ENCODE measurements at regions not wholly inside any gene's neighbourhood (a gene's known extent, or its start where the extent isn't known, plus 50 kb on each side); places are given as distances from the start of the nearest gene placed in this dataset.

DNA sequence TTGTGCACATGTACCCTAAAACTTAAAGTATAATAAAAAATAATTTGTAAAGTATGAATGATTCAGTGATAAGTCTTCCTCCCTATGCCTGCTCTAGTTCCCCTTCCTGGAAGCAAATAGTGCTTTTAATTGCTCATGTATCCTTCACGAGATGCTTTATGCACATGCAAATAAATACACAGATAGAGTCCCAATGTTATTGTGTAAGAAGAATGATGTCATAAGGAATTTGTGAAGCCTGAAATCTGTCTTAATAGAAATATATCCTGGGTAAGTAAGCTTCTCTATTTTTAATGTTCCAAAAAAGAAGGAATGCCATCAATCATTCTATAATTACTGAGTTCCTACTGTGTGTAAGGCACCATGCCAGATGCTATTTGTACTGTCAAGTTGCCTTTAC, 157.5 kb upstream of the SLC4A4 start:
- Histone ChIP-seq H3K9me3 (no peaks in the 10 kb centered on the region), H3K36me3 (ENCODE audit: insufficient read depth in 1 of 2, low read depth in 1 of 2) (no peaks in the 10 kb centered on the region), H3K4me3 (no peak overlapping the region), H3K27me3 (ENCODE audit: insufficient read depth in 3 of 3, low read length in 2 of 3) (no peaks in the 10 kb centered on the region), H3K27ac (no peak overlapping the region), H3K4me1 (no peaks in the 10 kb centered on the region)
- ATAC-seq (no peak), DNase-seq (no peak)
- TF ChIP-seq, protein P1, sequence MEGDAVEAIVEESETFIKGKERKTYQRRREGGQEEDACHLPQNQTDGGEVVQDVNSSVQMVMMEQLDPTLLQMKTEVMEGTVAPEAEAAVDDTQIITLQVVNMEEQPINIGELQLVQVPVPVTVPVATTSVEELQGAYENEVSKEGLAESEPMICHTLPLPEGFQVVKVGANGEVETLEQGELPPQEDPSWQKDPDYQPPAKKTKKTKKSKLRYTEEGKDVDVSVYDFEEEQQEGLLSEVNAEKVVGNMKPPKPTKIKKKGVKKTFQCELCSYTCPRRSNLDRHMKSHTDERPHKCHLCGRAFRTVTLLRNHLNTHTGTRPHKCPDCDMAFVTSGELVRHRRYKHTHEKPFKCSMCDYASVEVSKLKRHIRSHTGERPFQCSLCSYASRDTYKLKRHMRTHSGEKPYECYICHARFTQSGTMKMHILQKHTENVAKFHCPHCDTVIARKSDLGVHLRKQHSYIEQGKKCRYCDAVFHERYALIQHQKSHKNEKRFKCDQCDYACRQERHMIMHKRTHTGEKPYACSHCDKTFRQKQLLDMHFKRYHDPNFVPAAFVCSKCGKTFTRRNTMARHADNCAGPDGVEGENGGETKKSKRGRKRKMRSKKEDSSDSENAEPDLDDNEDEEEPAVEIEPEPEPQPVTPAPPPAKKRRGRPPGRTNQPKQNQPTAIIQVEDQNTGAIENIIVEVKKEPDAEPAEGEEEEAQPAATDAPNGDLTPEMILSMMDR (IDR thresholded peaks at IDR 0.05), result no peak
- intact Hi-C loops (cut with DNase I), result loop anchor here in 1 of 2 donors (10.0 kb wide), 2 partner anchors 373 to 533 kb away; no protein-coding TSS in a partner anchor
- 63 to 72% (median 70%) methylated on average over 1 of the region's 1 CpG for WGBS, 3 donors

DNA sequence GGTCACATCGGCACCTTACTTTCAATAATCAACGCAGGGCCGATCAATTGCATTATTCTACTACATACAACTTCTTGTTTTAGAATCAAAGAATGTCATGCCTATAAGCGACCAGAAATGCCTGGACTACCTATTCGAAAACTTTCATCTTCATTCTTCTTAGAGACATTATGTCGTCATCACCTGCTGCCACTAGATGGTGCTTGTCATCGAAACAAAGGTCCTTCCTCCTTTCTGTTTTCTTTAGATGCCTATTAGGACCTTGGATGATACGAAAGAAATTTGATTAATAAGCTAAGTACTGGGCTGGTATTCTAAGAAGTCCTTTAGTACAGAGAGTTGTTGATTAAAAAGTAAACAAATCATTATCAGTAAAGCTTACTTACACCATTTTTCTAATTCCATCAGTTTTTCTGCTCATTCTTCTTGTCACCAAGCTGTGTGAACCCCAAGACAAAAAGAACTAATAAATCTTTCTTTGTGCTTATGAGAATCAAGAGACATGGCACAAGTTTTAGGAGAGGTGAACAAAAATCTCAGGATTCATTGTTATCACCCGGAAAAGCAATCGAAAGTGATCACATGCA, 154.5 kb upstream of the SLC4A4 start:
- Histone ChIP-seq H3K4me3 (no peak overlapping the region), H3K27ac (no peak overlapping the region), H3K27me3 (ENCODE audit: insufficient read depth in 3 of 3, low read length in 2 of 3) (no peaks in the 10 kb centered on the region), H3K36me3 (ENCODE audit: insufficient read depth in 1 of 2, low read depth in 1 of 2) (no peaks in the 10 kb centered on the region), H3K9me3 (no peaks in the 10 kb centered on the region), H3K4me1 (peaks cover 10% of the 10 kb centered on the region)
- ATAC-seq, result peak in 1 of 4 donors; percentile 41
- no peak for DNase-seq
- TF ChIP-seq, protein P1 (IDR thresholded peaks at IDR 0.05), result peak; percentile 68
- intact Hi-C loops (cut with DNase I), result loop anchor here (2.0 to 10.0 kb wide), 3 partner anchors 371 to 531 kb away; no protein-coding TSS in a partner anchor
- WGBS, 3 donors, result 29 to 31% (median 30%) methylated on average over 10 of the region's 10 CpGs

DNA sequence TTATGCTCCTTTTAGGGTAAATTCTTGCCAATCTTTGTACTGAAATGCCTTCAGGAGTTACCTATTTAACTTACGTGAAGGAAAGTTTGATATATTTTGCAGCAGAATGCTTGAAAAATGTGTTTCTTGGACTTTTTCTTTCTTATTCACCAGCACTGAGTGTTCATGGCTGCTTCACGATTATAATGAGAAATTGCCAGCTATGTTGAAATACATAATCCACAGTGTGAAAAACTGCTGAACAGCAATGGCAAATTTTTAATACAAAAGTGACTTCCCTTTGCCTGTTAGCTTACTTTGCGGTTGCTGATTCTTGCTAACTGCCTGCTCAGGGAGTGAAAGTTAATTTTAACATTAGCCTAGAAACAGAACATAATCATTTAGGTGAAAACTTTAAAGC, 153.8 kb upstream of the SLC4A4 start:
- Histone ChIP-seq H3K27me3 (ENCODE audit: insufficient read depth in 3 of 3, low read length in 2 of 3) (no peaks in the 10 kb centered on the region), H3K27ac (no peak overlapping the region), H3K4me1 (peaks cover 10% of the 10 kb centered on the region), H3K36me3 (ENCODE audit: insufficient read depth in 1 of 2, low read depth in 1 of 2) (no peaks in the 10 kb centered on the region), H3K9me3 (no peaks in the 10 kb centered on the region), H3K4me3 (no peak overlapping the region)
- no peak for ATAC-seq
- intact Hi-C loops (cut with DNase I), result loop anchor here (2.0 to 10.0 kb wide), 5 partner anchors 47 to 530 kb away; no protein-coding TSS in a partner anchor
- DNase-seq, result no peak
- 56 to 70% (median 60%) methylated on average over 3 of the region's 3 CpGs for WGBS, 3 donors
- TF ChIP-seq, protein P1 (IDR thresholded peaks at IDR 0.05), result no peak

DNA sequence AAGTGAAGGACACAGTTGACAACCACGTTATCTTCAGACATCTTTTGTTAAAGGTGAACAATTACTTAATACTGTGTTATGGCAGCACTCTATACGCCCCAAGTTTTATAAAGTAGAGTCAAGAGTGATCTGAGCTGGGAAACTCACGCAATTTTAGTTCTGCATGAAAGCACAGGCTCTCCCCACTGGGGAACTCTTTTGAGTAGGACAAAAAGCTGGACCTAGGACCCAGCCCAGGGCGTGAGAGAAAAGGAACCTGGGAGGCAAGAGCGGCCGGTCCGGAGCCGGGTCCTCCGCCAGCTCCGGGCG, 152.6 kb upstream of the SLC4A4 start:
- TF ChIP-seq, protein P1 (IDR thresholded peaks at IDR 0.05), result no peak
- DNase-seq (no peak), ATAC-seq (no peak)
- Histone ChIP-seq H3K9me3 (no peaks in the 10 kb centered on the region), H3K4me3 (peak overlapping the region; percentile 86), H3K4me1 (peaks cover 10% of the 10 kb centered on the region), H3K36me3 (ENCODE audit: insufficient read depth in 1 of 2, low read depth in 1 of 2) (no peaks in the 10 kb centered on the region), H3K27ac (peak overlapping the region; percentile 74), H3K27me3 (ENCODE audit: insufficient read depth in 3 of 3, low read length in 2 of 3) (no peaks in the 10 kb centered on the region)
- 1 to 4% (median 2%) methylated on average over 10 to 11 of the region's 11 CpGs for WGBS, 3 donors
- intact Hi-C loops (cut with DNase I), result loop anchor here (5.0 to 10.0 kb wide), 4 partner anchors 46 to 529 kb away; no protein-coding TSS in a partner anchor
